Stimulated activated naive CD8-positive, alpha-beta T cell treated with anti-CD3 and anti-CD28 coated beads, Interleukin-15, Interleukin-2, amounts not matched to agents 100 ng/mL and 50 ng/mL, for 24 hours (primary cell): ENCODE measurements at regions not wholly inside any gene's neighbourhood (a gene's known extent, or its start where the extent isn't known, plus 50 kb on each side); places are given as distances from the start of the nearest gene placed in this dataset.

Experiments used
- H3K27ac Mint-ChIP-seq: one replicate; pipeline ENCODE4 v1.8.0; 2021; ENCODE audit warnings: mild to moderate bottlenecking, mixed read lengths
- H3K27me3 Mint-ChIP-seq: one replicate; pipeline ENCODE4 v1.8.0; 2021; ENCODE audit warnings: mixed read lengths
- H3K36me3 Mint-ChIP-seq: one replicate; pipeline ENCODE4 v1.8.0; 2021; ENCODE audit warnings: low read depth, mixed read lengths
- H3K4me1 Mint-ChIP-seq: one replicate; pipeline ENCODE4 v1.8.0; 2021; ENCODE audit warnings: low read depth, mixed read lengths
- H3K4me3 Mint-ChIP-seq: one replicate; pipeline ENCODE4 v1.8.0; 2021; ENCODE audit warnings: mild to moderate bottlenecking, mixed read lengths
- H3K9me3 Mint-ChIP-seq: one replicate; pipeline ENCODE4 v1.8.0; 2021; ENCODE audit warnings: mixed read lengths

- Mint-ChIP-seq H3K4me3 (no peak overlapping the region), H3K4me1 (no peaks in the 10 kb centered on the region), H3K27me3 (peaks cover 41% of the 10 kb centered on the region), H3K9me3 (no peaks in the 10 kb centered on the region), H3K27ac (no peak overlapping the region), H3K36me3 (no peaks in the 10 kb centered on the region)
Measured at GRCh38 chr5:171630350-171631065, 155.1 kb upstream of the SMIM23 start.

- H3K4me3 Mint-ChIP-seq, result no peak overlapping the region
- no peaks in the 10 kb centered on the region for H3K36me3 Mint-ChIP-seq
- H3K9me3 Mint-ChIP-seq, result no peaks in the 10 kb centered on the region
- peaks cover 40% of the 10 kb centered on the region for H3K27me3 Mint-ChIP-seq
- H3K27ac Mint-ChIP-seq, result no peak overlapping the region
- H3K4me1 Mint-ChIP-seq, result no peaks in the 10 kb centered on the region
Measured at GRCh38 chr5:171632616-171633015, 153.0 kb upstream of the SMIM23 start.

- Mint-ChIP-seq H3K9me3 (no peaks in the 10 kb centered on the region), H3K27me3 (peaks cover 31% of the 10 kb centered on the region), H3K36me3 (no peaks in the 10 kb centered on the region), H3K4me3 (no peak overlapping the region), H3K4me1 (no peaks in the 10 kb centered on the region), H3K27ac (no peak overlapping the region)
Measured at GRCh38 chr5:171633776-171634470, 151.7 kb upstream of the SMIM23 start.

- Mint-ChIP-seq H3K9me3 (no peaks in the 10 kb centered on the region), H3K4me1 (no peaks in the 10 kb centered on the region), H3K27ac (no peak overlapping the region), H3K4me3 (no peak overlapping the region), H3K27me3 (peaks cover 29% of the 10 kb centered on the region), H3K36me3 (no peaks in the 10 kb centered on the region)
Measured at GRCh38 chr5:171634511-171634910, 151.1 kb upstream of the SMIM23 start.

- no peaks in the 10 kb centered on the region for H3K36me3 Mint-ChIP-seq
- no peaks in the 10 kb centered on the region for H3K4me1 Mint-ChIP-seq
- H3K4me3 Mint-ChIP-seq, result no peak overlapping the region
- no peak overlapping the region for H3K27ac Mint-ChIP-seq
- peaks cover 29% of the 10 kb centered on the region for H3K27me3 Mint-ChIP-seq
- no peaks in the 10 kb centered on the region for H3K9me3 Mint-ChIP-seq
Measured at GRCh38 chr5:171635028-171635427, 150.6 kb upstream of the SMIM23 start.

- Mint-ChIP-seq H3K27ac (no peak overlapping the region), H3K4me1 (no peaks in the 10 kb centered on the region), H3K36me3 (no peaks in the 10 kb centered on the region), H3K9me3 (no peaks in the 10 kb centered on the region), H3K4me3 (no peak overlapping the region), H3K27me3 (peaks cover 28% of the 10 kb centered on the region)
Measured at GRCh38 chr5:171635561-171636245, 149.9 kb upstream of the SMIM23 start.

- Mint-ChIP-seq H3K36me3 (no peaks in the 10 kb centered on the region), H3K4me1 (no peaks in the 10 kb centered on the region), H3K27me3 (peaks cover 20% of the 10 kb centered on the region), H3K9me3 (no peaks in the 10 kb centered on the region), H3K4me3 (no peak overlapping the region), H3K27ac (no peak overlapping the region)
Measured at GRCh38 chr5:171637811-171638210, 147.8 kb upstream of the SMIM23 start.

- H3K36me3 Mint-ChIP-seq, result no peaks in the 10 kb centered on the region
- no peaks in the 10 kb centered on the region for H3K4me1 Mint-ChIP-seq
- peaks cover 18% of the 10 kb centered on the region for H3K27me3 Mint-ChIP-seq
- no peaks in the 10 kb centered on the region for H3K9me3 Mint-ChIP-seq
- no peak overlapping the region for H3K27ac Mint-ChIP-seq
- H3K4me3 Mint-ChIP-seq, result no peak overlapping the region
Measured at GRCh38 chr5:171639205-171639621, 146.4 kb upstream of the SMIM23 start.

GRCh38 chr5:171639966-171640365, 145.7 kb upstream of the SMIM23 start:
- Mint-ChIP-seq H3K4me1 (no peaks in the 10 kb centered on the region), H3K9me3 (no peaks in the 10 kb centered on the region), H3K36me3 (no peaks in the 10 kb centered on the region), H3K4me3 (no peak overlapping the region), H3K27ac (no peak overlapping the region), H3K27me3 (peaks cover 11% of the 10 kb centered on the region)

- no peaks in the 10 kb centered on the region for H3K9me3 Mint-ChIP-seq
- H3K4me1 Mint-ChIP-seq, result no peaks in the 10 kb centered on the region
- H3K27me3 Mint-ChIP-seq, result peaks cover 6% of the 10 kb centered on the region
- H3K4me3 Mint-ChIP-seq, result no peak overlapping the region
- no peak overlapping the region for H3K27ac Mint-ChIP-seq
- H3K36me3 Mint-ChIP-seq, result no peaks in the 10 kb centered on the region
Measured at GRCh38 chr5:171640480-171640879, 145.1 kb upstream of the SMIM23 start.

GRCh38 chr5:171641891-171642290, 143.7 kb upstream of the SMIM23 start:
- H3K9me3 Mint-ChIP-seq, result no peaks in the 10 kb centered on the region
- no peak overlapping the region for H3K27ac Mint-ChIP-seq
- peaks cover 4% of the 10 kb centered on the region for H3K27me3 Mint-ChIP-seq
- no peaks in the 10 kb centered on the region for H3K4me1 Mint-ChIP-seq
- no peak overlapping the region for H3K4me3 Mint-ChIP-seq
- H3K36me3 Mint-ChIP-seq, result no peaks in the 10 kb centered on the region

- no peak overlapping the region for H3K4me3 Mint-ChIP-seq
- peaks cover 4% of the 10 kb centered on the region for H3K27me3 Mint-ChIP-seq
- H3K27ac Mint-ChIP-seq, result no peak overlapping the region
- H3K4me1 Mint-ChIP-seq, result no peaks in the 10 kb centered on the region
- no peaks in the 10 kb centered on the region for H3K9me3 Mint-ChIP-seq
- no peaks in the 10 kb centered on the region for H3K36me3 Mint-ChIP-seq
Measured at GRCh38 chr5:171642894-171643293, 142.7 kb upstream of the SMIM23 start.

GRCh38 chr5:171644536-171644935, 141.1 kb upstream of the SMIM23 start:
- Mint-ChIP-seq H3K4me3 (no peak overlapping the region), H3K27ac (no peak overlapping the region)

GRCh38 chr5:171646102-171647042, 139.2 kb upstream of the SMIM23 start:
- H3K4me1 Mint-ChIP-seq, result no peaks in the 10 kb centered on the region
- H3K36me3 Mint-ChIP-seq, result no peaks in the 10 kb centered on the region
- H3K4me3 Mint-ChIP-seq, result no peak overlapping the region
- no peak overlapping the region for H3K27ac Mint-ChIP-seq
- peaks cover 4% of the 10 kb centered on the region for H3K27me3 Mint-ChIP-seq
- H3K9me3 Mint-ChIP-seq, result no peaks in the 10 kb centered on the region

More at GRCh38 chr5:171644536-171644935, 141.1 kb upstream of the SMIM23 start:
- no peaks in the 10 kb centered on the region for H3K4me1 Mint-ChIP-seq
- no peaks in the 10 kb centered on the region for H3K9me3 Mint-ChIP-seq
- H3K27me3 Mint-ChIP-seq, result peaks cover 4% of the 10 kb centered on the region
- no peaks in the 10 kb centered on the region for H3K36me3 Mint-ChIP-seq
